ENCODE measurements at regions not wholly inside any gene's neighbourhood (a gene's known extent, or its start where the extent isn't known, plus 50 kb on each side); places are given as distances from the start of the nearest gene placed in this dataset.

DNA sequence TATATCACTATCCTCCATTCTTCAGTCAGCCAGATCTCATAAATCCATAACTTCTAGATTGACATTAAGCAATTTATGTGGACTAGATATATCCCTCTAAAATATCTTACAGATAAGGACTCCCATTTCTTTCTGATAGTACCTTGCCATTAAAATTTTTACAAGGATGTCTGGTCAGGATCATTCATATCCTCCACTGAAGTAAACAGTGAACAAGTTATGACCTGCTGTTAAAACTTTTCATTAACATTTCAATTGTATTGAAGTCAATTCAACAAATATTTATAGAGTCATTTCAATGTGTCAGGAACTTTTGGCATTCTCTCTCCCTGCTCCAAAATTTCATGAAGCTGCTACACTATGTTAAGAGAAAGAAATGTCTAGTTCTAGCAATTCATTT, 1159.6 kb downstream of the CDH12 start:
- H3K4me2 ChIP-seq (ENCODE audit: insufficient read depth, low read length) = no peak overlapping the region
- dilution Hi-C loops (cut with MboI; ENCODE audit: extremely low pct_ligation_motif_present, low sequenced_read_pairs) = no loop called here
- no peaks in the 10 kb centered on the region for H4K20me1 ChIP-seq (replicated peaks; ENCODE audit: control insufficient read depth, extremely low read depth, insufficient read depth, low read length)
- FAIRE-seq (no peak), DNase-seq (ENCODE audit: low read depth, low spot score) (no peak)
- H2AFZ ChIP-seq (ENCODE audit: low read depth, low read length) = no peak overlapping the region
- no peaks in the 10 kb centered on the region for H3K27me3 ChIP-seq (ENCODE audit: control insufficient read depth in 2 of 2, insufficient read depth in 2 of 2, low read length in 2 of 2)
- no peaks in the 10 kb centered on the region for H3K79me2 ChIP-seq (ENCODE audit: control insufficient read depth, insufficient read depth, low read length)
- intact Hi-C loops (cut with micrococcal nuclease) = no loop called here
- H3K27ac ChIP-seq (ENCODE audit: insufficient read depth, low read depth, low read length) = no peak overlapping the region
- no peaks in the 10 kb centered on the region for H3K36me3 ChIP-seq (ENCODE audit: control insufficient read depth in 2 of 2, extremely low read depth in 1 of 2, insufficient read depth in 2 of 2, low read length in 2 of 2)
- BruUV-seq (replicated peaks) = no TSS peak
- H3K9me3 ChIP-seq (replicated peaks; ENCODE audit: control insufficient read depth, insufficient read depth, low read length) = no peaks in the 10 kb centered on the region
- H3K9ac ChIP-seq (replicated peaks; ENCODE audit: extremely low read depth, insufficient read depth, low read length) = no peak overlapping the region
- ChIA-PET CTCF (no interaction called here), POLR2A (interaction anchor here (0.6 kb wide), 1 partner anchor 25 kb away, joined by 4 read pairs; no protein-coding TSS in a partner anchor)
- H3K4me1 ChIP-seq (ENCODE audit: control insufficient read depth, extremely low read depth, insufficient read depth, low read length) = peaks cover 2% of the 10 kb centered on the region
- no peaks in the 10 kb centered on the region for H3K9me1 ChIP-seq (replicated peaks; ENCODE audit: control insufficient read depth, extremely low read depth, insufficient read depth, low read length)
- TF ChIP-seq POLR2AphosphoS5 (IDR thresholded peaks at IDR 0.05; ENCODE audit: insufficient read depth, low read depth, low read length) (no peak), FOS (IDR thresholded peaks at IDR 0.05; ENCODE audit: borderline replicate concordance, insufficient read depth, low read length) (no peak), JUN (IDR thresholded peaks at IDR 0.05; ENCODE audit: borderline replicate concordance, insufficient read depth, insufficient read length, low read depth) (no peak), EZH2 (IDR thresholded peaks at IDR 0.05; ENCODE audit: borderline replicate concordance, low read depth, low read length, severe bottlenecking) (no peak), POLR2A (IDR thresholded peaks at IDR 0.05; ENCODE audit: low read depth, low read length) (no peak), MYC (IDR thresholded peaks at IDR 0.05; ENCODE audit: low read depth, low read length) (no peak), GATA2 (IDR thresholded peaks at IDR 0.05; ENCODE audit: insufficient read depth, insufficient read length, low read depth, low read length) (no peak)
- TF ChIP-seq, protein P1, sequence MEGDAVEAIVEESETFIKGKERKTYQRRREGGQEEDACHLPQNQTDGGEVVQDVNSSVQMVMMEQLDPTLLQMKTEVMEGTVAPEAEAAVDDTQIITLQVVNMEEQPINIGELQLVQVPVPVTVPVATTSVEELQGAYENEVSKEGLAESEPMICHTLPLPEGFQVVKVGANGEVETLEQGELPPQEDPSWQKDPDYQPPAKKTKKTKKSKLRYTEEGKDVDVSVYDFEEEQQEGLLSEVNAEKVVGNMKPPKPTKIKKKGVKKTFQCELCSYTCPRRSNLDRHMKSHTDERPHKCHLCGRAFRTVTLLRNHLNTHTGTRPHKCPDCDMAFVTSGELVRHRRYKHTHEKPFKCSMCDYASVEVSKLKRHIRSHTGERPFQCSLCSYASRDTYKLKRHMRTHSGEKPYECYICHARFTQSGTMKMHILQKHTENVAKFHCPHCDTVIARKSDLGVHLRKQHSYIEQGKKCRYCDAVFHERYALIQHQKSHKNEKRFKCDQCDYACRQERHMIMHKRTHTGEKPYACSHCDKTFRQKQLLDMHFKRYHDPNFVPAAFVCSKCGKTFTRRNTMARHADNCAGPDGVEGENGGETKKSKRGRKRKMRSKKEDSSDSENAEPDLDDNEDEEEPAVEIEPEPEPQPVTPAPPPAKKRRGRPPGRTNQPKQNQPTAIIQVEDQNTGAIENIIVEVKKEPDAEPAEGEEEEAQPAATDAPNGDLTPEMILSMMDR (IDR thresholded peaks at IDR 0.05; ENCODE audit: extremely low read depth in 1 of 2, insufficient read depth in 1 of 2, low read depth in 1 of 2, low read length in 2 of 2) = no peak
- TF ChIP-seq, protein P2, sequence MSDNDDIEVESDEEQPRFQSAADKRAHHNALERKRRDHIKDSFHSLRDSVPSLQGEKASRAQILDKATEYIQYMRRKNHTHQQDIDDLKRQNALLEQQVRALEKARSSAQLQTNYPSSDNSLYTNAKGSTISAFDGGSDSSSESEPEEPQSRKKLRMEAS (IDR thresholded peaks at IDR 0.05; ENCODE audit: insufficient read depth, insufficient read length) = no peak
- no peak overlapping the region for H3K4me3 ChIP-seq (replicated peaks in 1 of 3; ENCODE audit: insufficient read depth in 1 of 3, low read depth in 1 of 3, low read length in 3 of 3)

Measured in endothelial cell of umbilical vein (primary cell).